GM19467 (cell line): ENCODE measurements at regions not wholly inside any gene's neighbourhood (a gene's known extent, or its start where the extent isn't known, plus 50 kb on each side); places are given as distances from the start of the nearest gene placed in this dataset.

Experiments used
- ATAC-seq: cut with Tn5 transposase; IDR thresholded peaks from one replicate; pipeline ENCODE4 v1.9.1; 2021; ENCODE audit warnings: mild to moderate bottlenecking, moderate library complexity; ENCODE audit not compliant: unreplicated experiment

DNA sequence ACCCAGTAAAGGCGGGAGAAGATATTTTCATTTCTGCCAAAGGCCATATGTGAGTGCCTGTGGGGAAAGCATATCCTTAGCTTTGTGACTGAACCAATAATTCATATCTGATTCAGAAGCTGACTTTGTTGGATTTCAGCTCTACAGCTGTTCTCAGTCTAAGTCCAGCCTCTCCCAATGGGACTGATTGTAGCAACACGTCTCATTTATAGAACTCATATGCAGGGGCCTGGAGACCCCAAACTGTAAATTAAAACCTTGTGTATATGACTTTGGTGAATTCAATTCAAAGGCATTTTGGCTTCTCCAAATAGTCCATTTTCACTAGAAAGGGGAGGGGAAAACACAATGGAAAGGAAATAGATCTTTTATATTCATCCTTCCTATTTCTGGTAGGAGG is 250.4 kb upstream of the SORL1-AS1 start:
- ATAC-seq: no peak

- ATAC-seq: no peak
These were observed 248.2 kb upstream of the SORL1-AS1 start for GRCh38 chr11:121700968-121701367.

GRCh38 chr11:121699801-121700200 is 247.0 kb upstream of the SORL1-AS1 start:
- ATAC-seq: no peak

GRCh38 chr11:121696931-121697670 is 244.3 kb upstream of the SORL1-AS1 start:
- ATAC-seq: no peak

GRCh38 chr11:121696177-121696871 is 243.6 kb upstream of the SORL1-AS1 start:
- no peak for ATAC-seq

DNA sequence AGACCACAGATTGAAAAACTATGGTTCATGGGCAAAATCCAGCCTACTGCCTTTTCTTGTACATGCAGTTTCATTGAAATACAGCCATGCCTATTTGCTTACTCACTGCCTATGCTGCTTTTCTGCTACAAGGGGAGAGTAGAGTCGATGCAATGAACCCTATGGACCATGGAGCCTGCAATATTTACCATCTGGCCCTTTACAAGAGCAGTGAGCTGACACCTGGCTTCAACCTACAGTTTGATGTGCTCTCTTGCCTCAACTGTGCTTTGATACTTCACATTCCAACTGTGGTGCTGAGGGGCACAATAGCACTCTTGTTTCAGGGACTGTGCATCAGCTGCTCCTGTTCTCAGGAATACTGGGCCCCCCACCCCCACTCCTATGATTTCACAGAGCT is 239.5 kb upstream of the SORL1-AS1 start:
- ATAC-seq: no peak

DNA sequence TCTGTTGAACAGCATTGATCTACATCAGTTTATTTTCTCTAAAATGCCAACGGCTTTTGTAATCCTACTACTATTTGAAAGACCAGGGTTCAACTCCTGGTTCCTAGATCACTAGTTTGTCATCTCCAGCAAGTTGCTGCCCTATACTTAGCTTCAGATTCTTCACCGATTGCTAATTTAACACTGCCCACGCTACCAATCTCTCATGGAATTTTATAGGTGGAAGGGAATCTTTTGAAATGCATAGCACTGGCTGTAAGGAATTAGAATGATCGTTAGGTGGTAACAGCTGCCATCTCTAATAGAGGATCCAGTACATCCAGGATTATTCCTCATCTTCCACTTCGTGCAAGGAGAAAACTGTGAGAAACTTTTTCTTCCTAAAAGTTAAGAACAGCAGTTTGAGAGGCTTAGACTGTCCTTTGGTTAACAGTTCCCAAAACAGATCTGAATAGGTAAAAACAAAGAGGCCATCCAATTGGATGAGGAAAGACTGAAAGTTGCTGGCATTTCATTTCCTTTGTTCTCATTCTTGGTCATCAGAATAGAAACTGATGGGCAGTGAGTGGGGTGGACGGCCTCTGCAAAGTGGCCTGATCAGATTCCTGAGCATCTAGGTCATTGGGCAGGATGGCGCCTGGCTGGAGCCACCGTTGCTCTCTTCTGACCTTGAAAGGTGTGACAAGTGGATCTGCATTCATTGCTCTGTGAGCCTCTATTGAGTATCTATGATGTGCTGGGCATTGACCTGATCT is 236.3 kb upstream of the SORL1-AS1 start:
- ATAC-seq: no peak

DNA sequence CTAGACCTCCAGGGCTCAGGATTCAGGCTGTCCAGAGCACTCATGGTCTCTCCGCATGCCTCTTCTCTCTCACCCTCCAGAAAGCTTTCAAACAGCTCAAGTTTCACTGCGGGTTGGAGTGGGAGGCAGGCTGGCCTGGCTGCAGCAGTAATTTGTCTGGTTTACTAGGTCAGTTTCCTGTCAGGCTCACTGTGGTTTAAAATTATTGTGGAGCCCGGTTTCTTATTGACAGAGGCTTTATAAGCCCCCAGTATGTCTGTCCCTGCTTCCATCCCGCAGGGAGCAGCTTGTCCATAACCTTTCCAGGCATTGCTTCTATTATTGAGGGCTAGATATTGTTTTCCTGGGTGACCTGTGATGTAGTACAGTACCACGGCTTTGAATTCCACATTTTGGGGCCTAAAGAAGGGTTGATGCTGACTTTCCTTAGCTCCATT is 235.3 kb upstream of the SORL1-AS1 start:
- ATAC-seq: no peak

DNA sequence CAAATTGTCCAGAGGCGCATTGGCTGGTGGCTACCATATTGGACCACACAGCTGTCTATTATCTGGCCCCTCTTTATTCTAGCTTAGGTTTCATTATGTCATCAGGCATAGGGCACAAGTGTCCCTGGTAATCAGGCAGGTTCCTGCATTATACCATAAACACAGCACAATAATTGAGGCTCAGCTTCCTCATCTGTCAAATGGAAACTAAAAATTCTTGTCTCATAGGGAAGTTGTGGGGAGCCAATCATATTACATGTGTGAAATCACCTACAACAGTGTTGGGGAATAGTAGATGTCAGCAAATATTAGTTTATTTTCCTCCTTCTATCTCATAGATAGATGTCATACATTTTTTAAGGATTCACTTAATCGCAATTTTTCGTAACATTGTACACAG is 231.0 kb upstream of the SORL1-AS1 start:
- ATAC-seq: no peak
